Prostate gland (tissue), 2 donors: ENCODE measurements at regions not wholly inside any gene's neighbourhood (a gene's known extent, or its start where the extent isn't known, plus 50 kb on each side); places are given as distances from the start of the nearest gene placed in this dataset.

Experiments used
- CTCF ChIP-seq, 4 experiments: fragments of 200-600 bp in 2 of 4; fragments of 450-650 bp in 2 of 4; sonication (generic) in 2 of 4; IDR thresholded peaks; 1 replicate in 3 of 4; 2 replicates in 1 of 4; pipeline ENCODE4 v1.5.1; 2016 to 2019; ENCODE audit warnings: antibody characterized with exemption in 4 of 4, mild to moderate bottlenecking in 2 of 4, moderate library complexity in 2 of 4
- POLR2A ChIP-seq: fragments of 450-650 bp; IDR thresholded peaks from one replicate; pipeline ENCODE4 v1.6.1; 2016; ENCODE audit warnings: antibody characterized with exemption, mild to moderate bottlenecking
- POLR2AphosphoS5 ChIP-seq: sonication (generic); formaldehyde crosslinking; IDR thresholded peaks from one replicate; pipeline ENCODE4 v1.6.1; 2017; ENCODE audit warnings: antibody characterized with exemption

GRCh38 chr11:27239305-27239942, 123.6 kb downstream of the CCDC34 start:
- TF ChIP-seq POLR2AphosphoS5 (no peak), CTCF (IDR thresholded peaks at IDR 0.05) (no peak), POLR2A (no peak)
